ENCODE measurements at regions not wholly inside any gene's neighbourhood (a gene's known extent, or its start where the extent isn't known, plus 50 kb on each side); places are given as distances from the start of the nearest gene placed in this dataset.

- Histone ChIP-seq H3K4me2 (ENCODE audit: low read depth, low read length, poor library complexity, severe bottlenecking) (no peak overlapping the region), H3K4me1 (ENCODE audit: insufficient read depth, low read length, poor library complexity, severe bottlenecking) (no peaks in the 10 kb centered on the region), H3K79me2 (ENCODE audit: insufficient read depth, low read length) (no peaks in the 10 kb centered on the region), H4K20me1 (ENCODE audit: insufficient read depth, low read length, poor library complexity, severe bottlenecking) (no peaks in the 10 kb centered on the region), H3F3A (ENCODE audit: low read depth) (no peaks in the 10 kb centered on the region), H3K9me3 (ENCODE audit: insufficient read depth, low read depth, low read length) (no peaks in the 10 kb centered on the region), H3K27me3 (ENCODE audit: insufficient read depth, low read length, poor library complexity, severe bottlenecking) (no peaks in the 10 kb centered on the region), H3K9ac (ENCODE audit: low read depth, low read length, poor library complexity, severe bottlenecking) (no peak overlapping the region), H2AFZ (ENCODE audit: low read length) (no peak overlapping the region), H3K36me3 (ENCODE audit: insufficient read depth, low read length) (no peaks in the 10 kb centered on the region), H3K9me2 (replicated peaks; ENCODE audit: low read depth, low read length) (no peaks in the 10 kb centered on the region), H3K4me3 (ENCODE audit: low read length, poor library complexity, severe bottlenecking) (no peak overlapping the region)
- TF ChIP-seq CTCF (conservative IDR thresholded peaks at IDR 0.05; ENCODE audit: low read length): no peak
- TF ChIP-seq EZH2phosphoT487 (IDR thresholded peaks at IDR 0.05; ENCODE audit: borderline replicate concordance): no peak
Observed at GRCh38 chr13:71338070-71338469, 528.9 kb downstream of the DACH1 start.

GRCh38 chr13:71327266-71327665, 539.7 kb downstream of the DACH1 start:
- no peaks in the 10 kb centered on the region for H3K79me2 ChIP-seq (ENCODE audit: insufficient read depth, low read length)

GRCh38 chr13:71325556-71325955, 541.4 kb downstream of the DACH1 start:
- Histone ChIP-seq H3K36me3 (ENCODE audit: insufficient read depth, low read length) (no peaks in the 10 kb centered on the region), H3K9ac (ENCODE audit: low read depth, low read length, poor library complexity, severe bottlenecking) (no peak overlapping the region), H3K4me1 (ENCODE audit: insufficient read depth, low read length, poor library complexity, severe bottlenecking) (no peaks in the 10 kb centered on the region), H3K4me3 (ENCODE audit: low read length, poor library complexity, severe bottlenecking) (no peak overlapping the region), H3F3A (ENCODE audit: low read depth) (no peaks in the 10 kb centered on the region), H3K4me2 (ENCODE audit: low read depth, low read length, poor library complexity, severe bottlenecking) (no peak overlapping the region), H4K20me1 (ENCODE audit: insufficient read depth, low read length, poor library complexity, severe bottlenecking) (no peaks in the 10 kb centered on the region), H3K79me2 (ENCODE audit: insufficient read depth, low read length) (no peaks in the 10 kb centered on the region), H3K9me3 (ENCODE audit: insufficient read depth, low read depth, low read length) (no peaks in the 10 kb centered on the region), H2AFZ (ENCODE audit: low read length) (no peak overlapping the region), H3K9me2 (replicated peaks; ENCODE audit: low read depth, low read length) (no peaks in the 10 kb centered on the region), H3K27me3 (ENCODE audit: insufficient read depth, low read length, poor library complexity, severe bottlenecking) (no peaks in the 10 kb centered on the region)
- TF ChIP-seq CTCF (conservative IDR thresholded peaks at IDR 0.05; ENCODE audit: low read length) (no peak), EZH2phosphoT487 (IDR thresholded peaks at IDR 0.05; ENCODE audit: borderline replicate concordance) (no peak)

More at GRCh38 chr13:71327266-71327665, 539.7 kb downstream of the DACH1 start:
- no peak overlapping the region for H3K9ac ChIP-seq (ENCODE audit: low read depth, low read length, poor library complexity, severe bottlenecking)
- H3K9me3 ChIP-seq (ENCODE audit: insufficient read depth, low read depth, low read length): no peaks in the 10 kb centered on the region
- H3K4me3 ChIP-seq (ENCODE audit: low read length, poor library complexity, severe bottlenecking): no peak overlapping the region
- TF ChIP-seq CTCF (conservative IDR thresholded peaks at IDR 0.05; ENCODE audit: low read length) (no peak), EZH2phosphoT487 (IDR thresholded peaks at IDR 0.05; ENCODE audit: borderline replicate concordance) (no peak)
- H4K20me1 ChIP-seq (ENCODE audit: insufficient read depth, low read length, poor library complexity, severe bottlenecking): no peaks in the 10 kb centered on the region
- no peaks in the 10 kb centered on the region for H3K27me3 ChIP-seq (ENCODE audit: insufficient read depth, low read length, poor library complexity, severe bottlenecking)
- H3F3A ChIP-seq (ENCODE audit: low read depth): no peaks in the 10 kb centered on the region
- H2AFZ ChIP-seq (ENCODE audit: low read length): no peak overlapping the region
- no peaks in the 10 kb centered on the region for H3K36me3 ChIP-seq (ENCODE audit: insufficient read depth, low read length)
- H3K4me1 ChIP-seq (ENCODE audit: insufficient read depth, low read length, poor library complexity, severe bottlenecking): no peaks in the 10 kb centered on the region
- no peak overlapping the region for H3K4me2 ChIP-seq (ENCODE audit: low read depth, low read length, poor library complexity, severe bottlenecking)
- H3K9me2 ChIP-seq (replicated peaks; ENCODE audit: low read depth, low read length): no peaks in the 10 kb centered on the region

Measured in Loucy (cell line).